ENCODE measurements at regions not wholly inside any gene's neighbourhood (a gene's known extent, or its start where the extent isn't known, plus 50 kb on each side); places are given as distances from the start of the nearest gene placed in this dataset.
"Not testable (repeated sequence)": the region's sequence is repeated elsewhere in the genome, so short reads cannot be mapped to it uniquely, and the experiment has no call there.

DNA sequence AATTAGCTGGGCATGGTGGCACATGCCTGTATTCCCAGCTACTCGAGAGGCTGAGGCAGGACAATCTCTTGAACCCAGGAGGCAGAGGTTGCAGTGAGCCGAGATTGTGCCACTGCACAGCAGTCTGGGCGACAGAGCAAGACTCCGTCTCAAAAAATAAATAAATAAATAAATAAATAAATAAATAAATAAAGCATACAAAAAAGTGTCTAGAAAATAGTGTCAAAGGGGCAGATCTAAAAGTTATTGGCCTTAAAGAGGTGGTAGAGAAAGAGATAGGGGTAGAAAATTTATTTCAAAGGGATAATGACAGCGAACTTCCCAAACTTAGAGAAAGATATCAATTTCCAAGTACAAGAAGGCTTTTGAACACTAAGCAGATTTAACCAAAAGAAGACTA lies 1160.6 kb upstream of the DIAPH2 start:
- TF ChIP-seq, protein P1, sequence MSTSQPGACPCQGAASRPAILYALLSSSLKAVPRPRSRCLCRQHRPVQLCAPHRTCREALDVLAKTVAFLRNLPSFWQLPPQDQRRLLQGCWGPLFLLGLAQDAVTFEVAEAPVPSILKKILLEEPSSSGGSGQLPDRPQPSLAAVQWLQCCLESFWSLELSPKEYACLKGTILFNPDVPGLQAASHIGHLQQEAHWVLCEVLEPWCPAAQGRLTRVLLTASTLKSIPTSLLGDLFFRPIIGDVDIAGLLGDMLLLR (CRISPR knock-in tag; IDR thresholded peaks at IDR 0.05) = not testable (repeated sequence)
- TF ChIP-seq, protein P2, sequence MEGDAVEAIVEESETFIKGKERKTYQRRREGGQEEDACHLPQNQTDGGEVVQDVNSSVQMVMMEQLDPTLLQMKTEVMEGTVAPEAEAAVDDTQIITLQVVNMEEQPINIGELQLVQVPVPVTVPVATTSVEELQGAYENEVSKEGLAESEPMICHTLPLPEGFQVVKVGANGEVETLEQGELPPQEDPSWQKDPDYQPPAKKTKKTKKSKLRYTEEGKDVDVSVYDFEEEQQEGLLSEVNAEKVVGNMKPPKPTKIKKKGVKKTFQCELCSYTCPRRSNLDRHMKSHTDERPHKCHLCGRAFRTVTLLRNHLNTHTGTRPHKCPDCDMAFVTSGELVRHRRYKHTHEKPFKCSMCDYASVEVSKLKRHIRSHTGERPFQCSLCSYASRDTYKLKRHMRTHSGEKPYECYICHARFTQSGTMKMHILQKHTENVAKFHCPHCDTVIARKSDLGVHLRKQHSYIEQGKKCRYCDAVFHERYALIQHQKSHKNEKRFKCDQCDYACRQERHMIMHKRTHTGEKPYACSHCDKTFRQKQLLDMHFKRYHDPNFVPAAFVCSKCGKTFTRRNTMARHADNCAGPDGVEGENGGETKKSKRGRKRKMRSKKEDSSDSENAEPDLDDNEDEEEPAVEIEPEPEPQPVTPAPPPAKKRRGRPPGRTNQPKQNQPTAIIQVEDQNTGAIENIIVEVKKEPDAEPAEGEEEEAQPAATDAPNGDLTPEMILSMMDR (CRISPR knock-in tag; IDR thresholded peaks at IDR 0.05) = not testable (repeated sequence)
- TF ChIP-seq YEATS2 (CRISPR knock-in tag; IDR thresholded peaks at IDR 0.05; ENCODE audit: borderline replicate concordance); HNF4G (IDR thresholded peaks at IDR 0.05; ENCODE audit: borderline replicate concordance, low read depth, low read length); HNF4G (CRISPR knock-in tag; IDR thresholded peaks at IDR 0.05; ENCODE audit: borderline replicate concordance, low read depth); ZIK1 (CRISPR knock-in tag; IDR thresholded peaks at IDR 0.05; ENCODE audit: borderline replicate concordance, low read depth); RORA (CRISPR knock-in tag; IDR thresholded peaks at IDR 0.05): not testable (repeated sequence)

Data from HepG2 (cell line).